Erythroblast (primary cell): ENCODE measurements at regions not wholly inside any gene's neighbourhood (a gene's known extent, or its start where the extent isn't known, plus 50 kb on each side); places are given as distances from the start of the nearest gene placed in this dataset.

Source experiments
- GATA1 ChIP-seq: IDR thresholded peaks from 2 replicates; pipeline ENCODE4 v1.6.1; 2011; ENCODE audit warnings: low read depth, mild to moderate bottlenecking, control low read depth, low read length, moderate library complexity
- POLR2A ChIP-seq: IDR thresholded peaks from 2 replicates; pipeline ENCODE4 v1.6.1; 2011; ENCODE audit warnings: mild to moderate bottlenecking, low read length

DNA sequence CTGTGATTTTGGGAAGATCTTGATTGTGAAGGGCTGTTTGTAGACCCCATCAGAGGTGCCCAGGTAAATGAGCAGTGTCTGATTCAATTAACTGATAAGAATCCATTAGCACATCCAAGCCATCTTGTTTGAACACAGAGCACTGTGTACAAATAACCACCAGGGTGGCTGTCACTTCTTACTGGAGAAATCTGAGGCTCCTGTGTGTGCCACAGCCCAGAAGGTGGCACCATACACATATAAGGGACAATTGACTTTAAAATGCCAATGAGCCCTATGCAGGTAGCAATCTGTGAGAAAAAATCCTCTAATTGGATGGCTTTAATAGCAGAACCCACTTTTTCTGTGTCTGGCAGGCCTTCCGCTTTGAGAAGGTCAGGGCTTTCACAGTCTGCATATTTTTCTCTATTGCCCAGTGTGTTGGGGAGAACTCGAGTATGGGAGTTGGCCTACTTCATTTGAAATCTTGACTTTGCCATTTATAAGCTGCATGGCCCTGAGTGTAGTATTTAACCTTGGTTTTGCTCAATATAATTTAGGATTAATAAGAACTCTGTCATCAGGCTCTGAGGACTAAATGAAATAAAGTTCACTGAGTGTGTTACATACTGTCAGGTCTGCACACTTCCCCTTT lies 517.4 kb downstream of the CCSER2 start:
- TF ChIP-seq POLR2A (no peak), GATA1 (no peak)
